Effector memory CD4-positive, alpha-beta T cell (primary cell): ENCODE measurements at regions not wholly inside any gene's neighbourhood (a gene's known extent, or its start where the extent isn't known, plus 50 kb on each side); places are given as distances from the start of the nearest gene placed in this dataset.
"Not testable (repeated sequence)": the region's sequence is repeated elsewhere in the genome, so short reads cannot be mapped to it uniquely, and the experiment has no call there.

ENCODE experiments used
- DNase-seq, 3 donors: peaks; one replicate each; pipeline ENCODE4 v3.0.0-alpha.2; 2020
- H3K27ac ChIP-seq: 2 replicates; pipeline ENCODE4 v1.7.0; 2013; ENCODE audit warnings: mild to moderate bottlenecking, low read length, moderate library complexity; ENCODE audit not compliant: insufficient read depth, poor library complexity, severe bottlenecking
- H3K27me3 ChIP-seq: replicated peaks from 2 replicates; pipeline ENCODE4 v1.7.0; 2013; ENCODE audit warnings: mild to moderate bottlenecking, low read length; ENCODE audit not compliant: insufficient read depth, control insufficient read depth, poor library complexity, severe bottlenecking
- H3K36me3 ChIP-seq: 2 replicates; pipeline ENCODE4 v1.7.0; 2013; ENCODE audit warnings: mild to moderate bottlenecking, low read length, moderate library complexity; ENCODE audit not compliant: control insufficient read depth, insufficient read depth
- H3K4me1 ChIP-seq: 2 replicates; pipeline ENCODE4 v1.7.0; 2013; ENCODE audit warnings: low read length, mild to moderate bottlenecking; ENCODE audit not compliant: control insufficient read depth, insufficient read depth, poor library complexity, severe bottlenecking
- H3K4me3 ChIP-seq: 2 replicates; pipeline ENCODE4 v1.7.0; 2013; ENCODE audit warnings: low read length, low read depth, mild to moderate bottlenecking; ENCODE audit not compliant: insufficient read depth, poor library complexity, severe bottlenecking
- H3K9me3 ChIP-seq: 2 replicates; pipeline ENCODE4 v1.7.0; 2013; ENCODE audit warnings: mild to moderate bottlenecking, low read length, moderate library complexity; ENCODE audit not compliant: control insufficient read depth

GRCh38 chr2:95763074-95763473, 171.3 kb downstream of the TRIM43 start:
- not testable (repeated sequence) for DNase-seq, H3K9me3 ChIP-seq, H3K4me1 ChIP-seq, H3K4me3 ChIP-seq, H3K36me3 ChIP-seq, H3K27ac ChIP-seq, H3K27me3 ChIP-seq

GRCh38 chr2:95764966-95765365, 173.2 kb downstream of the TRIM43 start:
- H3K36me3 ChIP-seq, H3K9me3 ChIP-seq, H3K4me3 ChIP-seq, H3K4me1 ChIP-seq, DNase-seq, H3K27me3 ChIP-seq, H3K27ac ChIP-seq: not testable (repeated sequence)

DNA sequence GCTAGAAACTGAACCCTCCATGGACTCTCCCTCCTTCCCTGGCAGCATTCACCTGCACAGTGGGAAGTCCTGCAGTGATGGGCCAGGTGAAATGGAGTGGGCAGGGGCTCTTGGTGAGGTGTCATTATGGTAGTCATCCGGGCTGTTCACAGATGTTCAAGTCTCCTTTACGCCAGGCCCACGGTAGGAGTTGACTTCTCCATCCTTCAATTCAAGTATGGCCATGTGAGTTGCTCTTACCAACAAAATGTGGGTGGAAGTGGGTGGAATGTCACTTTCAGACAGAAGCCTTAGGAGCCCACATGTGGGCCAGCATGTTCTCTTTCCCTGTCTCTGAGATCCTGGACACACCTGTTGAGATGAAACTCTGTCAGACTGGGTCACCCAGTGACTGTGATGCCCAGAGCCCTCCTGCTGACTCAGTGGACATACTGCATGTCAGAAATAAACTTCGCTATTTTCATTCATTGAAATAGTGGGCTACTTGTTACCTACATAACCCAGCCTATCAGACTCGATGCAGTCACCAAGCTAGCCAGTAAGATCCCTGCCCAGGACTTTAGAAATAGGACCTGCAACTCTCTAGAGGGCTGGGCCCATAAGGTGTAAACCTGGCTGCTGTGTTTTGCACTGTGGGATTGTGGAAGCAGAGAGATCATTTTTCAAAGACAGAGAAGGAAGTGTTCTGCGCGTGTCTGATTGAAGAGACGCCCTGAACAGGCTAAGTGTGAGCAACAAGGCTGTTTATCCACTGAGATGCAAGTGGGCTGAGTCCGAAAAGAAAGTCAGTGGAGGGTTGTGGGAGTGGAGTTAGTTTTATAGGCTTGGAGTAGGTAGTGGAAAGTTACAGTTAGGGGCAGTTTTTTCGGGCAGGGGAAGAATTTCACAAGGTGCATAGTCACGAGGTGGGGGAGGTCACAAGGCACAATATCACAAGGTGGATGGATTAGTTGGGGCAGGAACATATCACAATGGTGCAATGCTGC, 174.4 kb downstream of the TRIM43 start:
- DNase-seq, H3K4me3 ChIP-seq, H3K27me3 ChIP-seq, H3K4me1 ChIP-seq, H3K36me3 ChIP-seq, H3K9me3 ChIP-seq, H3K27ac ChIP-seq: not testable (repeated sequence)

DNA sequence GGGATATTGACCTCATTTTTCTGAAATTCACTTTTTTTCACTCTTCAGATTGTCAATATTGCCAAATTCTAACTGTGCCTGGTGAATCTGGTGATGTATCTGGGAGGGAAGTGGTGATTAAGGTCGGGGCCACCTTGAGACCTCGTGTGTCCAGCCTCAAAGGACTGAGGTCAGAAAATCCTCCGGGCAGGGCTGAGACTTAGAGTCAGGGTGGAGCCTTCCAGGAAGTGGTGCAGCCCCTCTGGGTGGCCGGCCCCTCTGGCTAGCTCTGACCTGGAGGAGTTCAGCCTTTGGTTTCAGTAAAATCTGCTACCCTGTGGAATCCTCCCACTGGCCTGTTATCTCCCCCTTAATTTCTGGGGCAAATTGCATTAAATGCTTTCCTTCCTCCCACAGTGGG, 175.7 kb downstream of the TRIM43 start:
- H3K27ac ChIP-seq, DNase-seq, H3K9me3 ChIP-seq, H3K4me3 ChIP-seq, H3K36me3 ChIP-seq, H3K27me3 ChIP-seq, H3K4me1 ChIP-seq: not testable (repeated sequence)

DNA sequence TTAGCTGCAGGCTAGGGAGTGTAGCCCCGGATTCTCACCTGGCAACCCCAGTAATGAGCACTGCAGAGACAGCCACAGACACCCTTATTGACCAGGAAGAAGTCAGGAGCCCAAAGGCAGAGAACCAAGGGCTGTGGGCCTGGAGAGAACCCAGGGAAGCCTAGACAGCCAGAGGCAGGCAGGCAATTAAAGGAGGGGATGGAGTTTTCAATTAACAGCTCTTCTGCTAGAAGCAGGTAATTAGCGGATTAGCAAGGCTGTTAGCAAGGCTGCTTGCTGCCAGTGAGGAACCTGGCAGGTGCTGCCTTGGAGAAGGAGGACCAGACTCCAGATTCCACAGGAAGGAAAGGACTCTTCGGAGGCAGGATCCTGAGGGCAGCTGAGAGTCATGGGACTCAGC, 176.1 kb downstream of the TRIM43 start:
- H3K36me3 ChIP-seq, H3K4me1 ChIP-seq, H3K27ac ChIP-seq, H3K9me3 ChIP-seq, DNase-seq, H3K4me3 ChIP-seq, H3K27me3 ChIP-seq: not testable (repeated sequence)

GRCh38 chr2:95769256-95769655, 177.5 kb downstream of the TRIM43 start:
- H3K9me3 ChIP-seq, H3K27me3 ChIP-seq, H3K36me3 ChIP-seq, H3K4me3 ChIP-seq, H3K27ac ChIP-seq, H3K4me1 ChIP-seq, DNase-seq: not testable (repeated sequence)

GRCh38 chr2:95770726-95771125, 178.9 kb downstream of the TRIM43 start:
- not testable (repeated sequence) for H3K9me3 ChIP-seq, H3K36me3 ChIP-seq, DNase-seq, H3K27me3 ChIP-seq, H3K4me1 ChIP-seq, H3K27ac ChIP-seq, H3K4me3 ChIP-seq

- DNase-seq, H3K4me3 ChIP-seq, H3K9me3 ChIP-seq, H3K36me3 ChIP-seq, H3K27me3 ChIP-seq, H3K27ac ChIP-seq, H3K4me1 ChIP-seq: not testable (repeated sequence)
Observed at GRCh38 chr2:95774322-95775192, 182.8 kb downstream of the TRIM43 start.

- H3K36me3 ChIP-seq, H3K9me3 ChIP-seq, H3K4me1 ChIP-seq, DNase-seq, H3K27ac ChIP-seq, H3K27me3 ChIP-seq, H3K4me3 ChIP-seq: not testable (repeated sequence)
Observed at GRCh38 chr2:95775193-95775531, 183.4 kb downstream of the TRIM43 start.
